IMR-90 (cell line): ENCODE measurements at regions not wholly inside any gene's neighbourhood (a gene's known extent, or its start where the extent isn't known, plus 50 kb on each side); places are given as distances from the start of the nearest gene placed in this dataset.

Source experiments
- ATAC-seq: fragments of 200-7000 bp; cut with Tn5 transposase; 2 replicates; pipeline ENCODE4 v1.9.1; 2020; ENCODE audit warnings: low read depth, mild to moderate bottlenecking, moderate library complexity
- BruUV-seq: library from RNA; stranded (reverse); fragments of 400-500 nt; replicated peaks from 2 replicates; lab custom pipeline; 2021; lab: Mats Ljungman, UMichigan
- CTCF ChIA-PET: fragments of 300-600 bp; formaldehyde crosslinking; extraction: SDS; loops from one replicate; lab custom pipeline; 2021; ENCODE audit warnings: antibody characterized with exemption; lab: Yijun Ruan, JAX
- POLR2A ChIA-PET: fragments of 300-600 bp; sonication (Branson Sonifier 250); formaldehyde crosslinking; loops from one replicate; lab custom pipeline; 2022; ENCODE audit warnings: antibody characterized with exemption; ENCODE audit not compliant: unreplicated experiment; lab: Charles Lee
- DNase-seq: peaks from one replicate; pipeline ENCODE4 v3.0.0; 2013
- H2AFZ ChIP-seq: replicated peaks from 2 replicates; pipeline ENCODE3; 2013; ENCODE audit warnings: low read length, mild to moderate bottlenecking; ENCODE audit not compliant: poor library complexity
- H2AK5ac ChIP-seq: 2 replicates; pipeline ENCODE4 v1.6.1; 2013; ENCODE audit warnings: low read depth, low read length, inconsistent platforms
- H2AK9ac ChIP-seq: replicated peaks from 2 replicates; pipeline ENCODE3; 2013; ENCODE audit warnings: mild to moderate bottlenecking, low read depth, low read length, moderate library complexity; ENCODE audit not compliant: poor library complexity
- H2BK120ac ChIP-seq: 2 replicates; pipeline ENCODE4 v1.6.1; 2013; ENCODE audit warnings: low read depth, low read length, inconsistent platforms
- H2BK15ac ChIP-seq: 3 replicates; pipeline ENCODE4 v1.6.1; 2013; ENCODE audit warnings: low read depth, low read length, inconsistent platforms
- H2BK20ac ChIP-seq: 2 replicates; pipeline ENCODE4 v1.6.1; 2013; ENCODE audit warnings: low read depth, mild to moderate bottlenecking, inconsistent platforms, low read length, moderate library complexity
- H2BK5ac ChIP-seq: 2 replicates; pipeline ENCODE4 v1.6.1; 2013; ENCODE audit warnings: mild to moderate bottlenecking, low read depth, low read length, inconsistent platforms; ENCODE audit not compliant: poor library complexity, severe bottlenecking
- H3K14ac ChIP-seq: replicated peaks from 2 replicates; pipeline ENCODE4 v1.6.1; 2013; ENCODE audit warnings: low read depth, low read length, inconsistent platforms
- H3K18ac ChIP-seq: 2 replicates; pipeline ENCODE4 v1.6.1; 2013; ENCODE audit warnings: low read depth, low read length, control low read depth
- H3K23ac ChIP-seq: 2 replicates; pipeline ENCODE4 v1.6.1; 2013; ENCODE audit warnings: low read depth, low read length, inconsistent platforms
- H3K27ac ChIP-seq: 2 replicates; pipeline ENCODE4 v1.5.1; 2013; ENCODE audit warnings: mild to moderate bottlenecking, control low read depth, low read length; ENCODE audit not compliant: insufficient read depth
- H3K27me3 ChIP-seq: 2 replicates; pipeline ENCODE4 v1.6.1; 2013; ENCODE audit warnings: low read length; ENCODE audit not compliant: control insufficient read depth, insufficient read depth
- H3K36me3 ChIP-seq: 2 replicates; pipeline ENCODE4 v1.6.1; 2013; ENCODE audit warnings: low read length, mixed read lengths; ENCODE audit not compliant: control insufficient read depth, insufficient read depth
- H3K4ac ChIP-seq: 2 replicates; pipeline ENCODE4 v1.6.1; 2013; ENCODE audit warnings: low read depth, low read length, inconsistent platforms
- H3K4me1 ChIP-seq: 2 replicates; pipeline ENCODE4 v1.6.1; 2013; ENCODE audit warnings: low read length, mixed read lengths; ENCODE audit not compliant: control insufficient read depth, insufficient read depth
- H3K4me2 ChIP-seq: 2 replicates; pipeline ENCODE4 v1.6.1; 2013; ENCODE audit warnings: low read depth, mild to moderate bottlenecking, control low read depth, low read length, moderate library complexity
- H3K4me3 ChIP-seq: 2 replicates; pipeline ENCODE4 v1.5.1; 2013; ENCODE audit warnings: low read depth, mild to moderate bottlenecking, control low read depth, low read length, moderate library complexity; ENCODE audit not compliant: insufficient read depth
- H3K56ac ChIP-seq: 2 replicates; pipeline ENCODE4 v1.6.1; 2013; ENCODE audit warnings: low read length, inconsistent platforms; ENCODE audit not compliant: insufficient read depth; ENCODE audit errors: extremely low read depth
- H3K79me1 ChIP-seq, 2 experiments: 2 replicates each; pipeline ENCODE4 v1.6.1; 2013; ENCODE audit warnings: low read length in 2 of 2, inconsistent platforms in 1 of 2, low read depth in 1 of 2
- H3K9ac ChIP-seq: 2 replicates; pipeline ENCODE4 v1.6.1; 2013; ENCODE audit warnings: low read depth, low read length, control low read depth
- H3K9me1 ChIP-seq: 2 replicates; pipeline ENCODE4 v1.6.1; 2013; ENCODE audit warnings: low read length, inconsistent platforms; ENCODE audit not compliant: insufficient read depth
- H3K9me3 ChIP-seq: 2 replicates; pipeline ENCODE4 v1.6.1; 2013; ENCODE audit warnings: low read length; ENCODE audit not compliant: control insufficient read depth, insufficient read depth
- H4K20me1 ChIP-seq: 2 replicates; pipeline ENCODE4 v1.6.1; 2013; ENCODE audit warnings: low read length, inconsistent platforms; ENCODE audit not compliant: insufficient read depth
- H4K5ac ChIP-seq: 2 replicates; pipeline ENCODE4 v1.6.1; 2013; ENCODE audit warnings: mild to moderate bottlenecking, low read depth, low read length, control low read depth
- H4K8ac ChIP-seq, 2 experiments: 2 replicates each; pipeline ENCODE4 v1.6.1; 2013; ENCODE audit warnings: low read depth in 2 of 2, low read length in 2 of 2, control low read depth in 1 of 2, inconsistent platforms in 1 of 2
- H4K91ac ChIP-seq: 2 replicates; pipeline ENCODE4 v1.6.1; 2013; ENCODE audit warnings: low read depth, low read length, inconsistent platforms; ENCODE audit not compliant: insufficient read depth
- NFE2L2 ChIP-seq: fragments of 150-350 bp; IDR thresholded peaks from 2 replicates; pipeline ENCODE4 v1.6.1; 2016; ENCODE audit warnings: low read depth, mild to moderate bottlenecking, low read length
- POLR2A ChIP-seq: IDR thresholded peaks from 2 replicates; pipeline ENCODE4 v1.6.1; 2012; ENCODE audit warnings: mild to moderate bottlenecking, low read depth, low read length
- RAD21 ChIP-seq: IDR thresholded peaks from 2 replicates; pipeline ENCODE4 v1.6.1; 2012; ENCODE audit warnings: low read length, improper control_type of control experiment
- RCOR1 ChIP-seq: IDR thresholded peaks from 2 replicates; pipeline ENCODE4 v1.6.1; 2012; ENCODE audit warnings: mild to moderate bottlenecking, low read length, improper control_type of control experiment; ENCODE audit not compliant: insufficient replicate concordance
- RFX5 ChIP-seq: IDR thresholded peaks from 2 replicates; pipeline ENCODE4 v1.8.0; 2012; ENCODE audit warnings: low read depth, mild to moderate bottlenecking, low read length, moderate library complexity
- SMC3 ChIP-seq: fragments of 150-350 bp; IDR thresholded peaks from 2 replicates; pipeline ENCODE4 v1.6.1; 2016; ENCODE audit warnings: low read depth, mild to moderate bottlenecking, antibody characterized with exemption, low read length, moderate library complexity
- USF2 ChIP-seq: fragments of 150-350 bp; IDR thresholded peaks from 2 replicates; pipeline ENCODE4 v1.6.1; 2017; ENCODE audit warnings: mild to moderate bottlenecking, antibody characterized with exemption, low read length, low read depth
- WGBS, 2 experiments: methylation state at CpG; one replicate each; pipeline versions ENCODE4 v1.1.5 to v1.1.7; 2013; ENCODE audit warnings: missing lambda C conversion rate in 2 of 2; ENCODE audit not compliant: insufficient read length in 1 of 2; ENCODE audit errors: extremely low coverage in 2 of 2; 5-methylcytosine and 5-hydroxymethylcytosine counted together
- dilution Hi-C: fragments of 300-500 bp; cut with HindIII; formaldehyde crosslinking; loops from one replicate; pipeline ENCODE4 v1.14.3; 2018; ENCODE audit warnings: low sequenced_read_pairs; ENCODE audit not compliant: unreplicated experiment
- in situ Hi-C: fragments of 300-500 bp; cut with MboI; formaldehyde crosslinking; loops from 3 replicates; pipeline ENCODE4 v1.14.3; 2019; ENCODE audit warnings: low sequenced_read_pairs, inconsistent platforms, mixed read lengths
- intact Hi-C: fragments of 100-400 bp; cut with micrococcal nuclease; formaldehyde crosslinking; loops from 2 replicates; pipeline ENCODE4 v1.10.0; 2022
- TF ChIP-seq, protein P1 (sequence below): conservative IDR thresholded peaks from 2 replicates; pipeline ENCODE4 v1.5.1; 2012; ENCODE audit warnings: mild to moderate bottlenecking, low read depth, low read length, improper control_type of control experiment
- TF ChIP-seq, protein P2 (sequence below): fragments of 150-350 bp; IDR thresholded peaks from 2 replicates; pipeline ENCODE4 v1.6.1; 2016; ENCODE audit warnings: low read depth, mild to moderate bottlenecking, low read length, moderate library complexity, borderline replicate concordance

DNA sequence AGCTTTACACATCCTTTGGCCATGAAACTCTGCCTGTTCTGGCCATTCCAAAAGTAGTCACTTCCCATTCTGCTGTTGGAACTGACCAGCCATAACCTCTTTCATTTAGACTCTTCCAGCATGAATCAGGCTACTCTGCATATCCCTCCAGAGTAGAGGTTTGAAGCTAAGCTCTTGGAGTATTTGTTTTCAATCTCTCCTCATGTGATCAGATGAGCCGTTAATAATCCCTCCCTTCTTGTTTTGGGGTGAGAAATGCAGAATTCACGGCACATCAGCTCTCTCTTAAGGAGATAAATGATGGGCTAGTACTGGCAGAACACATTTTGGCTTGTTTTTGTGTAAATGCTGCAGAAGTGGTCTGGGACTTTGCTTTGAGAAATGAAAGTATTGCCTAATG, 519.9 kb downstream of the PCDH17 start:
- no CpG with 5 or more reads among the region's 2 CpGs for WGBS, 2 experiments
- Histone ChIP-seq H3K56ac (no peak overlapping the region), H3K4me2 (no peak overlapping the region), H2AFZ (no peak overlapping the region), H2AK9ac (no peak overlapping the region), H3K27ac (no peak overlapping the region), H4K5ac (no peak overlapping the region), H2AK5ac (no peak overlapping the region), H2BK15ac (no peak overlapping the region), H3K23ac (no peak overlapping the region), H3K9me3 (peaks cover 2% of the 10 kb centered on the region; the same call in 1 of the 2 replicates), H3K9ac (no peak overlapping the region), H2BK120ac (no peak overlapping the region), H2BK5ac (no peak overlapping the region), H3K79me1 (no peaks in the 10 kb centered on the region), H2BK20ac (no peak overlapping the region), H3K36me3 (no peaks in the 10 kb centered on the region), H3K9me1 (no peaks in the 10 kb centered on the region), H3K14ac (no peak overlapping the region), H3K4ac (no peak overlapping the region), H3K4me3 (no peak overlapping the region), H3K4me1 (no peaks in the 10 kb centered on the region), H3K18ac (no peak overlapping the region), H4K8ac (no peak overlapping the region), H3K27me3 (no peaks in the 10 kb centered on the region), H4K20me1 (no peaks in the 10 kb centered on the region), H4K91ac (no peak overlapping the region)
- DNase-seq (no peak), ATAC-seq (no peak)
- ChIA-PET CTCF (no interaction called here), POLR2A (no interaction called here)
- intact Hi-C loops (no loop called here), dilution Hi-C loops (no loop called here), in situ Hi-C loops (no loop called here)
- TF ChIP-seq, protein P1, sequence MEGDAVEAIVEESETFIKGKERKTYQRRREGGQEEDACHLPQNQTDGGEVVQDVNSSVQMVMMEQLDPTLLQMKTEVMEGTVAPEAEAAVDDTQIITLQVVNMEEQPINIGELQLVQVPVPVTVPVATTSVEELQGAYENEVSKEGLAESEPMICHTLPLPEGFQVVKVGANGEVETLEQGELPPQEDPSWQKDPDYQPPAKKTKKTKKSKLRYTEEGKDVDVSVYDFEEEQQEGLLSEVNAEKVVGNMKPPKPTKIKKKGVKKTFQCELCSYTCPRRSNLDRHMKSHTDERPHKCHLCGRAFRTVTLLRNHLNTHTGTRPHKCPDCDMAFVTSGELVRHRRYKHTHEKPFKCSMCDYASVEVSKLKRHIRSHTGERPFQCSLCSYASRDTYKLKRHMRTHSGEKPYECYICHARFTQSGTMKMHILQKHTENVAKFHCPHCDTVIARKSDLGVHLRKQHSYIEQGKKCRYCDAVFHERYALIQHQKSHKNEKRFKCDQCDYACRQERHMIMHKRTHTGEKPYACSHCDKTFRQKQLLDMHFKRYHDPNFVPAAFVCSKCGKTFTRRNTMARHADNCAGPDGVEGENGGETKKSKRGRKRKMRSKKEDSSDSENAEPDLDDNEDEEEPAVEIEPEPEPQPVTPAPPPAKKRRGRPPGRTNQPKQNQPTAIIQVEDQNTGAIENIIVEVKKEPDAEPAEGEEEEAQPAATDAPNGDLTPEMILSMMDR = no peak
- TF ChIP-seq SMC3 (no peak), NFE2L2 (no peak), RCOR1 (no peak), RFX5 (no peak), USF2 (no peak), RAD21 (no peak), POLR2A (no peak)
- TF ChIP-seq, protein P2, sequence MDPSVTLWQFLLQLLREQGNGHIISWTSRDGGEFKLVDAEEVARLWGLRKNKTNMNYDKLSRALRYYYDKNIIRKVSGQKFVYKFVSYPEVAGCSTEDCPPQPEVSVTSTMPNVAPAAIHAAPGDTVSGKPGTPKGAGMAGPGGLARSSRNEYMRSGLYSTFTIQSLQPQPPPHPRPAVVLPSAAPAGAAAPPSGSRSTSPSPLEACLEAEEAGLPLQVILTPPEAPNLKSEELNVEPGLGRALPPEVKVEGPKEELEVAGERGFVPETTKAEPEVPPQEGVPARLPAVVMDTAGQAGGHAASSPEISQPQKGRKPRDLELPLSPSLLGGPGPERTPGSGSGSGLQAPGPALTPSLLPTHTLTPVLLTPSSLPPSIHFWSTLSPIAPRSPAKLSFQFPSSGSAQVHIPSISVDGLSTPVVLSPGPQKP = no peak
- no TSS peak for BruUV-seq
